Gastroesophageal sphincter (tissue), 3 donors: ENCODE measurements at regions not wholly inside any gene's neighbourhood (a gene's known extent, or its start where the extent isn't known, plus 50 kb on each side); places are given as distances from the start of the nearest gene placed in this dataset.

Experiments used
- CTCF ChIP-seq, 4 experiments: fragments of 200-600 bp in 2 of 4; fragments of 450-650 bp in 2 of 4; sonication (generic) in 1 of 4; IDR thresholded peaks; one replicate each; pipeline ENCODE4 v1.5.1; 2017 to 2019; ENCODE audit warnings: antibody characterized with exemption in 4 of 4, mild to moderate bottlenecking in 2 of 4, moderate library complexity in 2 of 4
- EP300 ChIP-seq: sonication (generic); formaldehyde crosslinking; IDR thresholded peaks from one replicate; pipeline ENCODE4 v1.6.1; 2017; ENCODE audit warnings: antibody characterized with exemption, mild to moderate bottlenecking
- POLR2A ChIP-seq, 2 donors: fragments of 450-650 bp; IDR thresholded peaks; one replicate each; pipeline ENCODE4 v1.6.1; 2017; ENCODE audit warnings: antibody characterized with exemption in 2 of 2, mild to moderate bottlenecking in 2 of 2, moderate library complexity in 1 of 2
- POLR2AphosphoS5 ChIP-seq: sonication (generic); formaldehyde crosslinking; IDR thresholded peaks from one replicate; pipeline ENCODE4 v1.6.1; 2017; ENCODE audit warnings: antibody characterized with exemption

GRCh38 chr6:4018171-4018923 lies 60.6 kb downstream of the FAM217A start:
- TF ChIP-seq CTCF (IDR thresholded peaks at IDR 0.05) (peak in 3 of 4 experiments; percentile 60 to 70 (median 67)), POLR2A (IDR thresholded peaks at IDR 0.05) (peak; percentile 86), EP300 (no peak), POLR2AphosphoS5 (peak; percentile 95)
